ENCODE measurements at regions not wholly inside any gene's neighbourhood (a gene's known extent, or its start where the extent isn't known, plus 50 kb on each side); places are given as distances from the start of the nearest gene placed in this dataset.
A peak's percentile ranks its signal among the peaks of the same experiment; 100 is the strongest.

DNA sequence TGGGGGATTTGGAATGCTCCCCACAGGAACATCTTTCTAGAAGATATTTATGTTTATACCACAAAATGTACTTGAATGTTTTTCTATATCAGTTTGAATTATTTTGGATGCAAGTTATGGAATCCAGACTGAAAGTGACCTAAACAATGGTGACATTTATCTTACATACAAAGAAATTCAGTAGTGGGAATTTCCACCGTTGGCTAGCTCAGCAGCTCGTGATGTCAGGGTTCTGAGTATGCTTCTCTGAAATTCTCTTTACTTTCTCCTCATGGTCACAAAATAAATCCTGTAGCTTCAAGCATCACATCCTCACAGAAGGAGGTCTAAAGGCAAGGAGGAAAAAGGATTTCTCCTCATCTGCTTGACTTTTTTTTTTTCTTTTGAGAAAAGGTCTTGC lies 105.3 kb downstream of the AKAIN1 start:
- no peak for DNase-seq

DNA sequence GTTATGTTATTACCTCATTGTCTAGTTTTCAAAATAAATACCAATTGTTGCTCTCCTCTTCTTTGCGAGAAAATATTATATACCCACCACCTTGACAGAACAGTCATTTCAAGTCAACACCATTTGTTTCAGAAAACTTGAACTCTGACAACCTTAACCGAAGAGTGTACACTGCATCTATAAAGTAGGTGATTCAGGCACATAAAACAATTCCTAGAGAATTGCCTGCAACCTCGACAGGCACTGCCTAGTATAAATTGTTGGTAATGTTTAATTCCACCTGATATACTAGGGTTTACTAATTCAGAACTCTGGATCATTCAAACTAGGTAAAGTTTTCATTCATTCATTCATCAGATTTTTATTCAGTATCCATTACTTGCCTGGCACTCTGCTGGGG lies 121.8 kb downstream of the AKAIN1 start:
- no peak for DNase-seq

DNA sequence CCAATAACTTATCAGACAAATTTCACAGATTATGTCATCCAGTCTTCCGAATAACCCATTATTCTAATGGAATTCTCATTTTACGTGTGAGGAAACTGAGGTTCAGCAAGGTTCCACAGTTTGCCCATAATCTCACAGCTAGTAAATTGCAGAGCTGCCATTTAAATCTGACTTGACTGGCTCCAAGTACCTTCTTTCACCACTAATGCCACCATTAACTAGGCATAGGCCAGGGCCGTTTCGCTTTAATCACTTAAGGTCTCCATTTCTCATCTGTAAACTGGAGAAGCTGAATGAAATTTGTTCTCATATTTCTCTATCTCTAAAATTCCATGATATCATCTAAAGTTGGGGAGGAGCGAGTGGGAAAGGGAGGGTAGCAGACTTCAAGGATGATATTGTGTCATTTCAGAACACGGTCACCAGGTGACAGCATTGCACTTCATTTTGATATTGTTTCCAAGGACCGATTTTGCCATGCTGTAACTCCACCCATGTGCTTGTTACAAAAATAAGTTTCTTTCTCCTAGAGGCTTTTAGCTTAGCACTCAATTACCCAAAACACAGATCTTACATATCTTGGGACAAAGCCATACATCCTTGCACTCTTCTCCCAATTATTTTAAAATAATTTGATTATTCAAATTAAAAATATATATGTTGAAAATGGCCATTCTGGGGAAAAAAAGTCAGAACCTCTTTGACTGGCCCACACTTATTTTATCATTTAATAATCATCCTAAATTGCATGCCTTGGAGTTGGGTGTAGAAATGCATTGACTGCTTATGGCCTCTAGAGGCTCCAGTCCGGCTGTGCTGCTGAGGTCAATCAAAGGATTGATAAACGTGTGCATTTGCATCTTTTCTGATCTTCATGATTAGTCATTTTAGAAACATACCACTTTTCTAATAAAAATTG lies 123.8 kb downstream of the AKAIN1 start:
- DNase-seq: peak; percentile 7

DNA sequence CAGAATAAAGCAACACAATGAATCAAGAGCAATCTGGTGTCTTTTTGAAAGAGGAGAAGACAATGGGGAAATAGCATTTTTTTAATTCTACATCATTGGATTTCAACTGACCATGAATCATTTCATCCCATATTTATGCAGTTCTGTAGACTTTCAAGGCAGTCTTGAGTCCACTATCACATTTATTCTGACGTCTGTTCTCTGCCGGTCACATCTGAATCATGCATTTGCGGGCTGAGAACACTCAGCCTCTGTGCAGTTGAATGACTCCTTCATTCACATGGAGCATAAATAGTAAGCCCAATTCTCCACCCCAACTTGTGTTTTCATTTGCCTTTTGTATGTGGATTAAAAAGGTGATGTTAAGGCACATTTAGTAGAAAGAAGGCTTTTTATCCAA lies 128.2 kb downstream of the AKAIN1 start:
- no peak for DNase-seq

DNA sequence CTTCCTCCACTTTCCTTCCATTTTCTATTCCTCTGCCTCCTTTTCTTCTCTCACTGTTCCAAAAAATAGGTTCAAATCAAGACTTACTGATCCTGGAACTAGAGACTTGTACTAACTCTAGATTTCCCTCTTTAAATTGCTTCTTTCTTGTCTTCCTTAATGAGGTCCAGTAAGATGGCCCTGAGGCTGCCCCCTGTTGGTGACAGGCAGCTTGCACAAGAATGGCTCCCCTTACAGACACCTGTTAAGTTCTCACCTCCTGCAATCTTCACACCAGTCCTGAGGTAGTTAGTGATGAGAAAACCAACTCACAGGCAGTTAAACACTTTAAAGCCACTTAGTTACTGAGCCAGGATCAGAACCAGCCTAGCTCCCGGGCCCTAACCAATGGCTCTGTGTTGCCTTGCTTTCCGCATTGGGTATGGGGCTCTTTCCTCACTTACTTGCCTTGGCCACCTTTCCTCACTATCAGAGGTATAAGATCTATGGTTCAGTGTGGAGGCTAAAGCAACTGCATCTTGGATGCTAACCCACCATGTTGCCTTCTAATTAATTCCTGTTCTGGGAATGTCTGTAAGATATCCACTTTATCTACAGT lies 130.6 kb downstream of the AKAIN1 start:
- DNase-seq: no peak

DNA sequence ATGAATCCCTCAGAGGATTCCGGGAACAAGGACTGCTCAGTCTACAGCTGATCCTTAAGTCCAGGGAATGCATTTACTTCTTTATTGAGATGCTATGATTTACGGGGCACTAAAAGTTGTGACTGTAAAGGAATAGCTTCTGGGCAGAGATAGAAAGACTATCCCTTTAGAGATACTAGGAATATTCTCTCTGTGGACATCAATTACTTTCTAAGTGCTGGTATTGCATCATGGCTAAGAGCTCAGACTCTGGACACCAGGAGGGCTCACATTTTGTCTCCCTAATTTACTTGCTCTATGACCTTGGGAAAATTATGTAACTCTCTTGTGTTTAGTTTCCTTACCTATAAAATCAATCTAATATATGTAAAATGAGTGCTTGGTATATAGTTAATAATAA lies 131.4 kb downstream of the AKAIN1 start:
- DNase-seq: no peak

DNA sequence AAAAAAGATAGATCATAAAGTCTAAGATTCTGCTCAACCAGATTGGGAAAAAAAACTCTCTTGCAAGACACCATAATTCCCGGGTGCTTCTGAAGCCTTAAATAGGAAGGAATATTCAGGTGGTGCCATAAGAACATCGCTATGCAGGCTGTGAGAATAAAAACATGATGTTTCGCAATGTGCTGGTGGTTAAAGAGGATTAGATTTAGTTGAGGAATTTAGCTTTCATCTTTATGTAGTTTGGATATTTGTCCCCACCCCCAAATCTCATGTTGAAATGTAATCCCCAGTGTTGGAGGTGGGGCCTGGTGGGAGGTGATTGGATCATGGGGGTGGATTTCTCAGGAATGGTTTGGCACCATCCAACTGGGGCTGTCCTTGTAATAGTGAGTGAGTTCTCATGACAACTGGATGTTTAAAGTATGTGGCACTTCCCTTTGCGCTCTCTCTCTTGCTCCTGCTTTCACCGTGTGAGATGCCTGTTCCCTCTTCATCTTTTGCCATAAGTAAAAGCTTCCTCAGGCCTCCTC lies 132.2 kb downstream of the AKAIN1 start:
- DNase-seq: no peak

DNA sequence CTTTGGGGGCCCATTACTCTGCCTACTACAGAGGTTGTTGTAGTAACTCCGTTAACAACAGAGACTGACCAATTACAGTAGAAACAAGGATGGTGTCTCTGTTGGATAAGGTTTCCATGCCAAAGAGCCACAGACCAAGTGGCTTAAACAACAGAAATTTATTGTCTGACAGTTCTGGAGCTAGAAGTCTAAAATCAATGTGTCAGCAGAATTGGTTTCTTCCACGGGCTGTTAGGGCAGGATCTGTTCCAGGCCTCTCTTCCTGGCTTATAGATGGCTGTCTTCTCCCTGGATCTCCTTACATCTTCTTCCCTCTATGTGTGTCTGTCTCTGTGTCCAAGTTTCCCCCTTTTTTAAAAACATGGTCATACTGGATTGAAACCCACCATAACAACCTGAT lies 135.3 kb downstream of the AKAIN1 start:
- DNase-seq: no peak

DNA sequence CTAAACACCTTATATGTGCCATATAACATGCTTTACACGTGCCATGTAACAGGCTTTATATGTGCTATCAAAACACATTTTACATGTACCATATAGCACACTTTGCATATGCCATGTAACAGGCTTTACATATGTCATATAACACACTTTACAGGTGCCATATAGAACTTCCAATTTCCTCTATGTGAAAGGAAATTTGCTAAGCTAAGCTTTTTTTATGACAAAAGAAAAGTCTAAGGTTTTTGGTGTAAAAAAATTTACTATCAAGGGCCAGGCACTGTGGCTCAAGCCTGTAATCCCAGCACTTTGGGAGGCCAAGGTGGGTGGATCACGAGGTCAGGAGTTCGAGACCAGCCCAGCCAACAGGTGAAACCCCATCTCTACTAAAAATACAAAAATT lies 136.5 kb downstream of the AKAIN1 start:
- DNase-seq: no peak

DNA sequence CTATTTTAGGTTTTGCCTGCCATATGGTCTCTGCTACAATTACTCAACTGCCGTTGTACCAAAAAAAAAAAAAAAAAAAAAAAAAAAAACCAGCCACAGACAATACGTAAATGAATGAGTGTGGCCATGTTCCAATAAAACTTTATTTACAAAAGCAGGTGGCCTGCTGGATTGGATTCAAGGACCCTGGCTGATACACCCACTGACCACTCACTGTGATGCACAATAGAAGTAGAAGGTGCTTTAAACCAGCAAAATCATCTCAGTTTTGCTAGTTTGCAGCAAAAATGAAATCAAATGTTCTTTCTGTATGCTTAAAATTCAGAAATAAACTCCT lies 137.4 kb downstream of the AKAIN1 start:
- DNase-seq: no peak

DNA sequence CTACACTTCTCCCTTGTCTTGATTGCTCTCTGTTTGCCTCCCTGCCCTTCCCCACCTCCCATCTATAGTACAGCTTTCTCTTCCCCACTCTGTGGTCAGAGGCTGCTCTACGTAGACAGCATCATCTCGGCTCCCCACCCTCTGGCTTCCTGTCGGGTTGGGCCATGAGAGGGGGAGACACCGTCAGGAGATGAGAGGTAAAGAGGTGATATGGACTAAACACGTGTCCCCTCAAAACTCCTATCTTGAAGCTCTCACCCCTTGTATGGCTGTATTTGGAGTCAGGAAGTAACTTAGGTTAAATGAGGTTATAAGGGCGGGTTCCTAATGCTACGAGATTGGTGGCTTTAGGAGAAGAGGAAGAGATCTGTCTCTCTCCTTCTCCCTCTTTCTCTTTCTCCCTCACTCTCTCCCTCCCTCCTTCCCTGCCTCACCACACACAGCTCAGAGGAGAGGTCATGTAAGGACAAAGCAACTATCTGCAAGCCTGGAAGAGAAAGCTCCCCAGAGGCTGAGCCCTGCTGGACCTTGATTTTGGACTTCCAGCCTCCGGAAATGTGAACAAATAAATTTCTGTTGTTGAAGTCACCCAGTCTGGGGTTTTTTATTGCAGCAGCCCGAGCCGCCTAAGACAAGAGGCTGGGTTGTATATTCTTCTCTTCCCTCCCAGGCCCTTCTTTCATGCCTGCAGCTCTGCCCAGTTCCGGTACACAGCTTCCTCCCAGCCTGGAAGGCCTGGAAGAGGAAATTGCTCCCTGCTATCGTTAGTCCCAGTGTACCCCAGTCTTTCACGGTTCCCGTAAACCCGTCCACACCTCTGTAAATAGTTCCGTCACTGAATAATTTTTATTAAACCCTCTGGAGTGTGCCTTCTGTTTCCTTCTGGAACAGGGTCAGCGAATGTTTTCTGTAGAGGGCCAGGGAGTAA lies 138.0 kb downstream of the AKAIN1 start:
- peak; percentile 11 for DNase-seq

DNA sequence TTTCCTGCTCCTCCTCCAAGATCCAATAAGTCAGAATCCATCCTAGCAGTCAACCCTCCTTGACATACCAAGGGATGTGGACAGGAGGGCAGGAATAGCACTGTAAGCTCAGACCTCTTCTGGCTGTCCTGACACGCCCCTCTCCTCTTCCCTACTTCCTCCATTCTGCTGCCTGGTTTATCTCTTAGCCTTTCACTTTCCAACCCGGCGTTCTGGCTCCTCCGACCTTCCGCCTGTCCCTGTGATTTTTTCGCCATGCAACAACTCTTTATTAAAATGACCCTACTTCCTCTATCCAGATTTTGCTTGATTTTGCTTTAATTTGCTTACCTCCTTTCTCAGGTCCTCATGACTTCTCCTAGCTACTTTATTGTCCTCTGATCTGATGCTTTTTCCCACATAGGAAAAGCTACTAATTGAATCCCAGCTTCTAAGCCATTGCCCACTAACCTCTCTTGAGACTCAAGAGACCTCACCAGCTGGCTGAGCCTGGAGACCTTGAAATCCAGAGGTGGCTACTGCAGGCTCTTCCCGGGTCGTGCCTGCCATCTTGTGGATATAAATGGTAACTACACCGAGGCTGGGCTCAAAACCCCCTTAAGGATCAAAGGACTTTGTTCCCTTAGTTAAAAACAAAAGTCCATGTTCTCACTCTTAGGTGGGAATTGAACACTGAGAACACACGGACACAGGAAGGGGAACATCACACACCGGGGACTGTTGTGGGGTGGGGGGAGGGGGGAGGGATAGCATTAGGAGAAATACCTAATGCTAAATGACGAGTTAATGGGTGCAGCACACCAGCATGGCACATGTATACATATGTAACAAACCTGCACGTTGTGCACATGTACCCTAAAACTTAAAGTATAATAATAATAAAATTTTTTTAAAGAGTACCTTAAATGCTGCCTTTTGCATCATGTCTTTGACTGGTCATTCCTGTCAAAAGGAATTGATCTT lies 139.4 kb downstream of the AKAIN1 start:
- peak; percentile 31 for DNase-seq

DNA sequence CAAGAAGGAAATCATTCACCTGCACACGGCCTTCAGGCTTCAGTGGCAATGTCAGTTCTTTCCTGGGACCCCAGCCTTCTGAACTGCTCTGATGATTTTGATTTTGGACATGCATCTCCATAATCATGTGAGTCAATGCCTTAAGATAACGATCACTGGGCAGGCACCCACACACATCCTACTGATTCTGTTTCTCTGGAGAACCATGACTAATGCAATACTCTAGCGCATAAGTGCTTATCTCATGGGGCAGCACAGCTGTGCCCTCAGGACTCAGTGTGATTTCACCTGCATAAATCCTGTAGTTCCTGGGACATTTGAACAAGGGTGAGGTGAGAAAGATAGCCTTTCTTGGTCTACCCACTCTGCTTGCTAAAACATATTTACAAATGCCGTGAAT lies 144.6 kb downstream of the AKAIN1 start:
- no peak for DNase-seq

DNA sequence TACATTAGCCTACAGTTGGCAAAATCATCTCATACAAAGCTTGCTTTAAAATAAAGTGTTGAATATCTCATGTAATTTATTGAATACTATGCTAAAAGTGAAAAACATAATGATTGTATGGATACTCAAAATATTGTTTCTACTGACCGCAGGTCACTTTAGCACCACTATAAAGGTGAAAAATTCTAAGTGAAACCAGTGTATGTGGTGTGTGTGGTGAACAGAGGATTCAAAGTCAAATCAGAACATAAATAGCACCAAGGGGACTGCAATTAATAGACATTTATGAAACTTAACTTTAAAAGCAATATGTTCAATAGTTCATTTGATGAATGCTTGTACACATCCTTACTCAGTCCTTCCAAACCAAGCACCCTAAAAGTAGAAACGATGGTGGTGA lies 145.8 kb downstream of the AKAIN1 start:
- no peak for DNase-seq

DNA sequence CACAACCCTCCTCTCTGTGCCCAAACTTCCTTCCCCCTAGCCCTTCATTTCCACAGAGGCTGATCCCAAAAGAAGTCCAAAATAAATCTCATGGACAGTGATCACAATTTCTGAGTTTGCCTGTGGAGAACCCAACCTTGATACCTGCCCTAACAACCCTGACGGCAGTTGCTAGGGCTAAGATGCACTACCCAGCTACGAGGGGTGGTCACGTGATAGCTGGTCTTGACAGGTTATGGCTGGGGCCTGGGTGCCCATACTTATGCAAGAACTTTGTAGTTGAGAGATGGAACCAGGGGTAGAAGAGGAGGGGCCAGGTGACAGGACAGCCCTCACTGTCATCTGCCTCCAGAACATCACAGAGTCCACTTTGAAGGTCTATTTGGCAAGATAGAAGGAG lies 147.9 kb downstream of the AKAIN1 start:
- no peak for DNase-seq

DNA sequence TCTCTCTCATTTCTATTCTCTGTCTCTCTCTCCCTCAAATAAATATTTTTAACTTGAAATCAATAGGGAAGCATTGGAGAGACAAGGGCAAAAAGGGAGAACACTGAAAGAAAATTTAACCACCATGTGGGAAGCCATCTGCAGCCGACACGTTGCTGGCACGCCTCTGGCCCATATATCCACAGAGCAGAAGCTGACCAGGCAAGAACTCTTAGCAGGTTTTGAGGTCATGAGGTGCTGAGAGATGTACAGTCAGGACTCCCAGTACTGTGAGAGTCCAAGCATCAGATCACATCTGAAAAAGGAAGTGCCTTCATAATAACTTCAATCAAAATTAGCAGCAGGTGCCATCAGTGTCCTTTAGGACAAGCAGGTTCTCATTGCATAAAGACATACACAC lies 156.6 kb downstream of the AKAIN1 start:
- no peak for DNase-seq

DNA sequence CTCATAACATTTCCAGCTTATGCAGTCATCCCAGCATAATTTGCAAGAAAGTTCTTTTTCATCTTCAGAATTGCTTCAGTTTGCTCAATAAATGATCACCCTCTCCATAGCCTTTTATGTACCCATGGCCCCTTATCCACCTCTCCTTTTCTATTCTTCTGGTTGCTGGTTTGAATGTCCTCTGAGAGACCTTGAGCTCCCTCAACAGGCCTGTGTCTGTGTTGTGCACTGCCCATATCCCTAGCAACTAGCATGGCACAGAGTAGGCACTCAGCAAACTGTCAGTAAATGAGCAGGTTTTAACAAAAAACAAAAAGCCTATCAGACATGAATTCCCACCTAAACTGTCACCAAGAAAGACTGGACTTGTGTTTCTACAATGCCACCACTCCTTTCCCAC lies 160.5 kb downstream of the AKAIN1 start:
- no peak for DNase-seq

DNA sequence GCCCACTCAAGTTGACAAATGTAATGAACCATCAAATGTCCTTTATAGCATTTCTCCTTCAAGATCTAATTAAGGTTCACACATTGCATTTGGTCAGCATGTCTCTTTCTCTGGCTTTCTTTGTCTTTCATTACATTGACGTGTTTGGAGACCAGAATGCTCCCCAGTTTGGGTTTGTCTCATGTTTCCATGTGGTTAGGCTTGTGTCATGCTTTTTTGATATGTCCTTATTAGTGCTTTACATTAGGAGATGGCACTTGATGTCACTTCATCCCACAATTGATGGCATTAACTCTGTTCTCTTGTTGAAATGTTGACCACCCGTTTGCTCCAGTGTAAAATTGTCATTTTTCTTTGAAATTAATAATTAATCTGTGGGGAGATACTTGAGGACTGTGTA lies 165.8 kb downstream of the AKAIN1 start:
- no peak for DNase-seq

DNA sequence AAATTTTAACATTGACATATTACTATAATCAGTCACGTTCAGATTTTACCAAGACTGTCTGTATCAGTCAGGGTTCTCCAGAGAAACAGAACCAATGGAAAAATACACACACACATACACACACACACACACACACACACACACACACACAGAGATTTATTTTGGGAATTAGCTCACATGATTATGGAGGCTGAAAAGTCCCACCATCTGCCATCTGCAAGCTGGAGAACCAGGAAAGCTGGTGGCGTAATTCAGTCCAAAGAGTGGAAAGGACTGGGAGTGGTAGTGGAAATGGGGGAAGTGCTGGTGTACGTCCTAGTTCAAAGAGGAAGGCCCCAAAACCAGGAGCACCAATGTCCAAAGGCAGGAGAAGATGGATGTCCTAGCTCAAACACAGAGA lies 166.4 kb downstream of the AKAIN1 start:
- no peak for DNase-seq

DNA sequence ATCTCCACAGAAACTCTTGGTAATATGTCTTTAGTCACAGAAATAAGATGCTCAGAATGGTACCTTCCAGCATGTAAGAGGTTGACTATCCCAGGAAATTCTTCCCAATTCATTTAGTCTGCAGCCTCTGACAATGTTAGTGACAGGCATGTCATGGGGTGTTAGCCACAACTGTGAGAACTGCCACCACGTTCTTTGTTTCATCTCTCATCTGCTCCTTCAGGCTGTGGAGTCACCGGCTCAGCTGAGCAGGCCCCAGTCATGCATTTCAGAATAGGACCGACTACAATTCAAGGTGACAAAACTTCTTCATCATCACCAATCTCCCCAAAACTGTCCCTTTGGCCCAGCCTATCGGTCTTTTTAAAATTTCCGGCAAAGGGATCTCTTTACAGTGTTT lies 167.5 kb downstream of the AKAIN1 start:
- no peak for DNase-seq

DNA sequence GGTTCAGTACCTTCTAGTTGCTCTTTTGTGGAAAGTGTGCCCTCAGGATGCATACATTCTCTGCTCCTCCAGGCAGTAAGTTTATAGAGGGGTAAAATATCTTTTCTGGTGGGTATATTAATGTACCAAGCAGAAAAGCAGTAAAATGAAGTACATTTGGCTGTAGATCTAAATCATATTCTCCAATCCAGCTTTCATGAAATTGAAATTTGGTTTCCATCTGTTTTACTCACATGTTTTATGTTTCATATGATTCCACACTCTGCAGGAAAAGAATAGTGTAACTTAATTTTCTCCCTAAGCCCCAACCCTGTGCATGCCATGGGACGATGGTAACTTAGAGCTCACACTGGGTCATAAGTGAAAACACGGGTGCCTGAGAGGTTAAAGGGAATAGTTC lies 172.3 kb downstream of the AKAIN1 start:
- DNase-seq: no peak

DNA sequence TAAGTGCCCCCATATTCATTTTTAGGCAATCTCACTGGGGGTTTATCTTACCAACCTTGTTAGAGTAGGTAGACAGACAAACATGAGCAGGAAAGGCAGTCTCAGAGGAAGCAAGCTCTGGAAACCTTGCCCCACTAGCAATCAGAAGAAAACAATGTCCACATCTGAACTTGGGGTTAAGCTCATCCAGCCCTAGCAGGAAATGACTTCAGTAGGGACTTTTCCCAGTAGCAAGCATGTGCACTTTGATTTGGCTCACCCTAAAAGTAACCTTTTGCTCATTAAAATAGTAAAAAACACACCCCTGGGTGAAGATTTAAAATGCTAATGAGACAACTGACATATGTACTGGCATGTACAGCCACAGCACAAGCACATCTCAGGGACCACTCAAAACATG lies 175.5 kb downstream of the AKAIN1 start:
- DNase-seq: no peak
